ENCODE measurements at regions not wholly inside any gene's neighbourhood (a gene's known extent, or its start where the extent isn't known, plus 50 kb on each side); places are given as distances from the start of the nearest gene placed in this dataset.
A peak's percentile ranks its signal among the peaks of the same experiment; 100 is the strongest.

DNA sequence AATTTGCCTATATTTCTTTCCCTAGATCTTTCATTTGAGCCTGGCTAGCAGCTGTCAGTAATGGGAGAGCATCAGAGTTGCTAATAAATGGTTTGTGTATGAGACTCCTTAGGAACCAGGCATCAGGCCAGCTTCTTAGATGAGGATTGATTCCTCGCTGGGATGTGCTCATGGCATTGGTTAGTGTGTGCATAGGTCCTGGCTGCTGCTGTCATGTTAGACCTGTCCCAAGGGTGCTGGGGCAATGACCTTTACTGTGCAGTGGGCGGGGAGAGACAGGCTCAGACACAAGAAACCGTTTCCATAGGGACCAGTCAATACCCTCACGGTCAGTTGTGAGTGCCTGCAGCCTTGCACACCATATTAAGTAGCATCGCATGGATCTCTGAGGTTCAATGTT is 112.3 kb upstream of the NR3C1 start:
- no peak overlapping the region for H3K9ac ChIP-seq
- H3K36me3 ChIP-seq (ENCODE audit: insufficient read depth) = no peaks in the 10 kb centered on the region
- no peaks in the 10 kb centered on the region for H4K20me1 ChIP-seq (ENCODE audit: insufficient read depth)
- H2AFZ ChIP-seq (ENCODE audit: low read depth) = no peak overlapping the region
- H3K4me3 ChIP-seq (IDR thresholded peaks at IDR 0.05; ENCODE audit: insufficient read depth, low read depth, low read length) = no peak overlapping the region
- no peaks in the 10 kb centered on the region for H3K79me2 ChIP-seq (ENCODE audit: insufficient read depth, low read depth)
- no peaks in the 10 kb centered on the region for H3K27me3 ChIP-seq (ENCODE audit: insufficient read depth, low read depth)
- no peak for TF ChIP-seq CTCF (conservative IDR thresholded peaks at IDR 0.05; ENCODE audit: low read depth, low read length)
- H3K27ac ChIP-seq = peak overlapping the region; percentile 17; the same call in 1 of the 2 replicates
- peaks cover 72% of the 10 kb centered on the region for H3K4me1 ChIP-seq (ENCODE audit: low read depth, poor library complexity, severe bottlenecking)
- peak overlapping the region; percentile 48 for H3K4me2 ChIP-seq

DNA sequence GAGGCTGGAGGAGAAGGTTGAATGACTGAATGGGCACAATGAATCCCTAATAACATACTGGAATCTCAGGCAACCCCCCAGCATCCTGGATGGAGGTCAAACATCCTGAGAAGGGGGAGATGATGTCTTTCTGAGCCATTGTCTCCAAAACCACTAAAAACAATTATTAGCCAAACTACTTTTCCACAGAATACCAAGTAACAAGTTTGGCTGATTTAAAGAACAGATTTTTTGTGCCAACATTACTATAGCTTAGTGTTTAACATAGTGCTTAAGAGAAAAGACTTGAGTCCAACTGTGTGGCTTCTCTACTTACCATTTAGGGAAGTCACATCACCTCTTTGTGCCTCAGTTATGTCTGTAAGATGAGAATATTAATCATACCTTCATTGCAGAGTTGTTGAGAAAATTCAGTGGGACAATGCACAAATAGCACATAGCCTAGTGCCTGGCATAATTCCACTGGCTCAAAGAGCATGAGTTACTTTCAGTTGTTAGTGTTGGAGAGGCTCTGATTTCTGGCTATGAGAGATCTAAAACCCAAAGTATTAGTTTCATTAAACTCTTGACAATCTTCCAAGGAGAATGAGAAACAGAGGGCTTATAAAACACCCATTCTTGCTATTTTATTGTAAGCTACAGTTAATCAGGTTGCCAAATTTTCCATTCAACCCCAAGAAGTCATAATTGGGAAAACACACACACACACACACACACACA is 111.3 kb upstream of the NR3C1 start:
- peak overlapping the region; percentile 48 for H3K4me2 ChIP-seq
- no peak overlapping the region for H3K4me3 ChIP-seq (IDR thresholded peaks at IDR 0.05; ENCODE audit: insufficient read depth, low read depth, low read length)
- H3K4me1 ChIP-seq (ENCODE audit: low read depth, poor library complexity, severe bottlenecking) = peaks cover 81% of the 10 kb centered on the region
- no peak for TF ChIP-seq CTCF (conservative IDR thresholded peaks at IDR 0.05; ENCODE audit: low read depth, low read length)
- no peaks in the 10 kb centered on the region for H3K36me3 ChIP-seq (ENCODE audit: insufficient read depth)
- H3K79me2 ChIP-seq (ENCODE audit: insufficient read depth, low read depth) = no peaks in the 10 kb centered on the region
- no peaks in the 10 kb centered on the region for H3K27me3 ChIP-seq (ENCODE audit: insufficient read depth, low read depth)
- H3K9ac ChIP-seq = no peak overlapping the region
- no peak overlapping the region for H2AFZ ChIP-seq (ENCODE audit: low read depth)
- peak overlapping the region; percentile 17; the same call in 1 of the 2 replicates for H3K27ac ChIP-seq
- H4K20me1 ChIP-seq (ENCODE audit: insufficient read depth) = no peaks in the 10 kb centered on the region

- H3K36me3 ChIP-seq (ENCODE audit: insufficient read depth) = no peaks in the 10 kb centered on the region
- H2AFZ ChIP-seq (ENCODE audit: low read depth) = no peak overlapping the region
- H3K4me2 ChIP-seq = peak overlapping the region; percentile 67; the same call in 1 of the 2 replicates
- H3K4me1 ChIP-seq (ENCODE audit: low read depth, poor library complexity, severe bottlenecking) = peaks cover 92% of the 10 kb centered on the region
- no peak overlapping the region for H3K27ac ChIP-seq
- H3K79me2 ChIP-seq (ENCODE audit: insufficient read depth, low read depth) = no peaks in the 10 kb centered on the region
- H4K20me1 ChIP-seq (ENCODE audit: insufficient read depth) = no peaks in the 10 kb centered on the region
- TF ChIP-seq CTCF (conservative IDR thresholded peaks at IDR 0.05; ENCODE audit: low read depth, low read length) = no peak
- no peak overlapping the region for H3K4me3 ChIP-seq (IDR thresholded peaks at IDR 0.05; ENCODE audit: insufficient read depth, low read depth, low read length)
- no peak overlapping the region for H3K9ac ChIP-seq
- H3K27me3 ChIP-seq (ENCODE audit: insufficient read depth, low read depth) = no peaks in the 10 kb centered on the region
Measured at GRCh38 chr5:143513720-143514119, 110.2 kb upstream of the NR3C1 start.

GRCh38 chr5:143511736-143512135 is 108.2 kb upstream of the NR3C1 start:
- peak overlapping the region; percentile 67 for H3K4me2 ChIP-seq
- H3K36me3 ChIP-seq (ENCODE audit: insufficient read depth) = no peaks in the 10 kb centered on the region
- H4K20me1 ChIP-seq (ENCODE audit: insufficient read depth) = no peaks in the 10 kb centered on the region
- H3K27ac ChIP-seq = peak overlapping the region; percentile 80
- H3K27me3 ChIP-seq (ENCODE audit: insufficient read depth, low read depth) = no peaks in the 10 kb centered on the region
- peaks cover 99% of the 10 kb centered on the region for H3K4me1 ChIP-seq (ENCODE audit: low read depth, poor library complexity, severe bottlenecking)
- no peak overlapping the region for H2AFZ ChIP-seq (ENCODE audit: low read depth)
- no peak overlapping the region for H3K4me3 ChIP-seq (IDR thresholded peaks at IDR 0.05; ENCODE audit: insufficient read depth, low read depth, low read length)
- H3K79me2 ChIP-seq (ENCODE audit: insufficient read depth, low read depth) = no peaks in the 10 kb centered on the region
- H3K9ac ChIP-seq = no peak overlapping the region
- no peak for TF ChIP-seq CTCF (conservative IDR thresholded peaks at IDR 0.05; ENCODE audit: low read depth, low read length)
